ENCODE measurements at regions not wholly inside any gene's neighbourhood (a gene's known extent, or its start where the extent isn't known, plus 50 kb on each side); places are given as distances from the start of the nearest gene placed in this dataset.

DNA sequence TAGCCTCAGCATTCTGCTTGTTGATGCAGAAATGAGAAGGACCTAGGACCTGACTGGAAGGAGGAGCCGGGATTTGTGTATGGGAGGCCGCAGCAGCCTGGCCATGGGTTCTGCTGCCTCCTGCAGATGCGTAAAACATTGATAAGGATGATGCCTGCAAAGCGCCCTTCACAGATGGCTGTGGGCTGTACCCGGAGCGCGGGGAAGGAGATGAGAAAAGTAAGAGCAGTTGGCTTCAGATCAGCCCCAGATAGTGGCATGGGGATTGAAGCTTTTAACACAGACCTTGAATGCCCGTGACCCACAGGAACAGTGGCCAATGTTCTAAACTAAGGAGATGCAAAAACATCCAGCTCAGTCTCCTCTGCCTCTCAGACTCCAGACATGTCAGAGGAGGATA lies 136.4 kb upstream of the KCNG1 start:
- no peak overlapping the region for H3K4me3 ChIP-seq (ENCODE audit: low read length)
- TF ChIP-seq, protein P1, sequence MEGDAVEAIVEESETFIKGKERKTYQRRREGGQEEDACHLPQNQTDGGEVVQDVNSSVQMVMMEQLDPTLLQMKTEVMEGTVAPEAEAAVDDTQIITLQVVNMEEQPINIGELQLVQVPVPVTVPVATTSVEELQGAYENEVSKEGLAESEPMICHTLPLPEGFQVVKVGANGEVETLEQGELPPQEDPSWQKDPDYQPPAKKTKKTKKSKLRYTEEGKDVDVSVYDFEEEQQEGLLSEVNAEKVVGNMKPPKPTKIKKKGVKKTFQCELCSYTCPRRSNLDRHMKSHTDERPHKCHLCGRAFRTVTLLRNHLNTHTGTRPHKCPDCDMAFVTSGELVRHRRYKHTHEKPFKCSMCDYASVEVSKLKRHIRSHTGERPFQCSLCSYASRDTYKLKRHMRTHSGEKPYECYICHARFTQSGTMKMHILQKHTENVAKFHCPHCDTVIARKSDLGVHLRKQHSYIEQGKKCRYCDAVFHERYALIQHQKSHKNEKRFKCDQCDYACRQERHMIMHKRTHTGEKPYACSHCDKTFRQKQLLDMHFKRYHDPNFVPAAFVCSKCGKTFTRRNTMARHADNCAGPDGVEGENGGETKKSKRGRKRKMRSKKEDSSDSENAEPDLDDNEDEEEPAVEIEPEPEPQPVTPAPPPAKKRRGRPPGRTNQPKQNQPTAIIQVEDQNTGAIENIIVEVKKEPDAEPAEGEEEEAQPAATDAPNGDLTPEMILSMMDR (conservative IDR thresholded peaks at IDR 0.05; ENCODE audit: low read length), result no peak
- DNase-seq (ENCODE audit: low read depth), result no peak

DNA sequence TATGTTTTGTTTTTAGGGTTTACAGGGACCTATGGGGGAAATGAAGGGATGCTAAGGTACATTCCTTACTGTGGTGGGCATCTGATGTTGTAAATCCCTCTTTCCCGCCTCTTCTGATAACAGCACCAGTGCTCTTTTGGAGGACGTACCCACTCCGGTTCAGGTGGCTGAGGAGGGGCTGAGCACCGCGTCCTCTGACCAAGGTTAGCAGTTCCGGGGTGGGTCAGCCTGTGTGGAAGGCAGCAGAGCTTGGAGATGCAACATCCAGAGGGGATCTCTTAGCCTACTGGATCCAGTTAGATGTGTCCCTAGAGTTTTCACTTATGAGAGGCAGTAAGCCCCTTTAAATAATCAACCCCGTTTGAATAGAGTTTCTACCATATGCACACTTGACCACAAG lies 135.3 kb upstream of the KCNG1 start:
- H3K4me3 ChIP-seq (ENCODE audit: low read length), result no peak overlapping the region
- DNase-seq (ENCODE audit: low read depth), result no peak
- TF ChIP-seq, protein P1 (conservative IDR thresholded peaks at IDR 0.05; ENCODE audit: low read length), result no peak

DNA sequence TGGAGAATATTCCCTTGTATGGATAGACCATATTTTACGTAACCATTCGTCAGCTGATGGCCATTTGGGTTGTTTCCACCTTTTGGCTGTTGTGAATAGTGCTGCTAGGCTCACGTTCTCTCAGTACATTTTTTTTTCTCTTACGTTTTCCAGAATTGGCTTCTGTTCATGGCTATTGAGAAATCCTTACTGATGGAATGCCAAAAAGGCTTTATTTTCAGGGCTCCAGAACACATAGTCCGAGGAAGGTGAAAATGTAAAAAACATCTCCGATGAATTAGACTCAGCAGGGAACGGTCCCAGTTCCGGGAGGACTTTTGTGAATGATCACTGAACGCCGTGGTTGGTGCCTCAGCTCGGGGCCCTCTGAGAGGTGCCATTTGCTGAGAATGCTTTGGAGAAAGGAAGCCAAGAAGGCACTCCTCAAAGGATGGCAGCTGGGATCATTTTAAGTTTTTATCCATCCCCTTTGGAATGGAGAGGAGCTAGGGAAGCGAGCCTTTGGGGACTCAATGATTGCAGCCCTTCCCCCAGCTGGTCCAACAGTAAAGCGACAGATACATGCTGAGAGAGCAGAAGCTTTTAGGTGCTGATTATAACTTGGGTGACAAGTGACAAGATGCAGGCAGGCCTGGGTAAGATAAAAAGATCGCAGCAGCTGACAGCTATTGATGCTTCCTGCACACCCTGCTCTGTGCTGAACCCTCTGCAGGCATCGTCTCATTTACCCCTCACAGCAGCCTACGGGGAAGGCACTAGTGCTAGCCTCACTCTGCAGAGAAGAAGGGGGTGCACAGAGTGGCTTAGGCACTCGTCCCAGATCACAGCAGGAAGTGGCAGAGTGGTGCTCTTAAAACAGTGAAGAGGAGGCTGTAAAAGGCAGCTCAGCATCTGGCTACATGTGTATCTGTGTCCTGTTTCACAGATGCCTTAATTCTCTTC lies 133.4 kb upstream of the KCNG1 start:
- peak; percentile 85 for DNase-seq (ENCODE audit: low read depth)
- H3K4me3 ChIP-seq (ENCODE audit: low read length), result peak overlapping the region; percentile 21; the same call in 1 of the 2 replicates
- TF ChIP-seq, protein P1 (conservative IDR thresholded peaks at IDR 0.05; ENCODE audit: low read length), result no peak

DNA sequence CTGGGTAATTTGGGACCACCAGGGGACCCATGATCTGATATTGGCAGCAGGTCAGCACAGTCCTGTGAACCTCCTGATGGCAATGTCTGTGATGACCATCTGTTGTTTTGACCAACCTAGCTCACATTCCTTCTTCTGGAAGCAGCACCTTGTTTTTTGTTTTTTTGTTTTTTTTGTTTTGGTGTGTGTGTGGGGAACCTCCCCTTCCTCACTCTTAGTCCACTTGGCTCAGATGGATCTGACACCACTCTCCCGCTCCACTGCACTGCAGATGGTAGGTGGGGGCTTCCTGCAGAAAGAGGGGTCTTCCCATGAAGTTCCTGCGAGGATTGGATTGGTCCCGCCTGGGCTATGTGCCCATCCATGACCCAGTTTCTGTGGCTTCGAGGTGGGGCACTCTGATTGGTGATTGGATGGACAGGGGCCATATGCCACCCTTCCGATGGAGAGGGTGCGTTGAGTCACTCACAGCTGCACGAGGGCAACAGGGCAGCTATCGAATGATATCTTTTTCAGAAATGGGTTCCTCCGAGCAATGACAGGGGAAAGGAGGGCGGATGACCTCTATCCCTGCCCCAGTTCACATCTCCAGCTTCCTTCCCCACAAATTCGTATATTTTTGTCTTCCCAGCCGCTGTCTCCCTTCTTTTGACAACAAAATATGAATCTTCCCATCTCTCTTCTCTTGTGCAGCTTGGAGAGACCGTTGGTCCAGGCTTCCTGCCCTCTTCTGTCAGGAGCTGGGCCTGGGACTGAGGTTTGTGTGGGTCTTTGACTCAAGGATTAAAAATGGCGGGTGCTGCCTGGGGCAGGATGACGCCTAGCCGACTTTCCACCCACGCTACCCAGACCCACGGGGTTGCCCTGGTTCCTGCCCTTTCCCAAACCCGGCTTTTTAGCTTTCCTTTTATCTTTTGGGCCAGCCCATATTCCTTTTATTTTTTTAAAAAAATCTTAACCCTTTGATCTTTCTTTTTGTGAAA lies 132.1 kb upstream of the KCNG1 start:
- no peak for DNase-seq (ENCODE audit: low read depth)
- H3K4me3 ChIP-seq (ENCODE audit: low read length), result no peak overlapping the region
- TF ChIP-seq, protein P1 (conservative IDR thresholded peaks at IDR 0.05; ENCODE audit: low read length), result no peak

DNA sequence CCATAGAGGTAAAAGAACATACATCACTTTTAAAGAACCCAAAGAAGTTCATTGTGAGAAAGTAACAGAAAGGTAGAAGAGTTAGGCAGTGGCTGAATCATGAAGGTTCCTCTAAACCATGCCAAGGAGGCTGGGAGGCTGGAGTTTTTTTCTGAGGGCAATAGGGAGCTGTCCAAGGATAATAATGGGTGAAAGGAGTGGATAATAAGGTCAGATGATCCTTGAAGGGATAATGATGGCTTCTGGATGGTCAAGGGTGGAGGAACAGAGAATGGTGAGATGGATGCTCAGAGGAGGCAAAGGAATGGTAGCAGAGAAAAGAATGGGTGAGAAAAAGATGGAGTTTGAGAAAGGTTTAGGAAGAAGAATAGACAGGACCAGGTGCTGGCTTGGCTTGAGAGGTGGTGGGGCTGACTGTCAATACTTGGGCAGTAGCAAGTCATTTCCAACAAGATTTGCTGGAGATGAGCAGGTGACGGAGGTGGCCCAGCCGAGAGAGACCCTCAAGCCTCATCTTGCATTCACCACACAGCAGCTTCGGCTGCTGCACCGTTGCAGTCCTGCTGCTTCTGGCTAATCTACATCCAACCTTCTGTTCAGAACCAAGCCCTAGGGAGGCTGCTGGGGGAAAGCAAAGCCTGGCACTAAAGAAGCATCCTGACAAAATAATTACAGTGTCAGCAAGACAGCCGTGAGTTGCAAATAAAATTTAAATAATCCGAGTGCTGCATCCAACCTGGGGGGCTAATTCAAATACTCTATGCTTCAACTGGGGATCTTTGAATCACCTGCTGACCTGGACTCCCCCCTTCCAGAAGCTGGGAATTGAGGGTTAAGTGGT lies 131.2 kb upstream of the KCNG1 start:
- no peak overlapping the region for H3K4me3 ChIP-seq (ENCODE audit: low read length)
- no peak for DNase-seq (ENCODE audit: low read depth)
- TF ChIP-seq, protein P1 (conservative IDR thresholded peaks at IDR 0.05; ENCODE audit: low read length), result no peak

DNA sequence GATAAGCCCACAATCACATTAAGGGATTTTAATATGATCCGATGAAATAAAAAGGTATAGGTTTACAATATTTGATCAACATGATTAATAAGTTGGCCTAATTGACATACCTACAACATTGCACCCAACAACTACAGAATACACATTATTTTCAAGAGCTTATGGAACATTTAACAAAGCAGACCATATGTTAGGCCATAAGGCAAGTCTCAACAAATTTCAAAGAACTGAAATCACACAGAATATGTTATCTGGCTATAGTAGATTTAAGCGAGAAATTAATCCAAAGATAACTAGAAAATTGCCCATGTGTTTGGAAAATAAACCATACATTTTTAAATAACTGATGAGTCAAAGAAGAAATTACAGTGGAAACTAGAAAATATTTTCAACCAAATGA lies 126.0 kb upstream of the KCNG1 start:
- TF ChIP-seq, protein P1 (conservative IDR thresholded peaks at IDR 0.05; ENCODE audit: low read length), result no peak
- H3K4me3 ChIP-seq (ENCODE audit: low read length), result no peak overlapping the region
- DNase-seq (ENCODE audit: low read depth), result no peak
